CD4-positive, alpha-beta T cell treated with Interferon gamma for 1 hour (primary cell): ENCODE measurements at regions not wholly inside any gene's neighbourhood (a gene's known extent, or its start where the extent isn't known, plus 50 kb on each side); places are given as distances from the start of the nearest gene placed in this dataset.
"Not testable (repeated sequence)": the region's sequence is repeated elsewhere in the genome, so short reads cannot be mapped to it uniquely, and the experiment has no call there.

Experiments used
- DNase-seq: peaks from one replicate; pipeline ENCODE4 v3.0.0-alpha.2; 2020

DNA sequence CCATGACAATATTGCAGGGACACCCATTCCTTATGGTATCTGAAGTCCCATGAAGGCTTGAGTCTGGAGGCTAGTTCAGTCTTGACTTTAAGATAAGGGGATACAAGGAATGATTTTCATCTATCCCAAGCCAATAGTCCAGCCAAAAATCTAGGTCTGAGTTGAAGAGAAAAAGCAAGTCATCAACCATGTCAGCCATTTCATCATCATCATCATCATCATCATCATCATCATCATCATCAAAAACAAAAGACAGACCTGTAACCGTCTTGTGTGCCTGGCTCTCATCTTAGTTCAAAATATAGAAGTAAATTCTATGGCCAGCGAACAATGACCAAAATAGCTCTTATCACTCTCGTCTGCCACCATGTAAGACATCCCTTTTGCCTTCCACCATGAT lies 59.5 kb upstream of the FAM90A26 start:
- DNase-seq = not testable (repeated sequence)

DNA sequence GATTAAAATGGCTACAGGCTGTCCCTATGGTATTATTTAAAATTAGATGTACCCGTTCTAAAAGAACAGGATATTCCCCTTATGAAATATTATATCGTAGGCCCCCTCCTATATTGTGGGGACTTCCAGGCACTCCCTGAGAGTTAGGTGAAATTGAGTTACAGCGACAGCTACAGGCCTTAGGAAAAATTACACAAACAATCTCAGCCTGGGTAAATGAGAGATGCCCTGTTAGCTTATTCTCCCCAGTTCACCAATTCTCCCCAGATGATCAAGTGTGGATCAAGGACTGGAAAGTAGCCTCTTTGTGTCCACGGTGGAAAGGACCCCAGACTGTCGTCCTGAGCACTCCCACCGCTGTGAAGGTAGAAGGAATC lies 67.1 kb upstream of the FAM90A26 start:
- not testable (repeated sequence) for DNase-seq

DNA sequence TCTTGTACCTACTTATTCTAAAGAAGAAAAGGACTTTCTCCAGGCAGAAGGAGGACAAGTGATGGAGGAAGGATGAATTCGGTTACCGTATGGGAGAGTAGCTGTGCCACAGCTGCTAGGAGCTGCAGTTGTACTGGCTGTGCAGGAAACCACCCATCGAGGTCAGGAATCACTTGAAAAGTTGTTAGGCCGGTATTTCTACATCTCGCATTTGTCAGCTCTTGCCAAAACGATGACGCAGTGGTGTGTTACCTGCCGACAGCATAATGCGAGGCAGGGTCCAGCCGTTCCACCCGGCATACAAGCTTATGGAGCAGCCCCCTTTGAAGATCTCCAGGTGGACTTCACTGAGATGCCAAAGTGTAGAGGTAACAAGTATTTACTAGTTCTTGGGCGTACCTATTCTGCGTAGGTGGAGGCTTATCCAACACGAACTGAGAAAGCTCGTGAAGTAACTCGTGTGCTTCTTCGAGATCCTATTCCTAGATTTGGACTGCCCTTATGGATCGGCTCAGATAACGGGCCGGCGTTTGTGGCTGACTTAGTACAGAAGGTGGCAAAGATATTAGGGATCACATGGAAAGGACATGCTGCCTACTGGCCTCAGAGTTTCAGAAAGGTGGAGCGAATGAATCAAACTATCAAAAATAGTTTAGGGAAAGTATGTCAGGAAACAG lies 67.6 kb upstream of the FAM90A26 start:
- DNase-seq = not testable (repeated sequence)

DNA sequence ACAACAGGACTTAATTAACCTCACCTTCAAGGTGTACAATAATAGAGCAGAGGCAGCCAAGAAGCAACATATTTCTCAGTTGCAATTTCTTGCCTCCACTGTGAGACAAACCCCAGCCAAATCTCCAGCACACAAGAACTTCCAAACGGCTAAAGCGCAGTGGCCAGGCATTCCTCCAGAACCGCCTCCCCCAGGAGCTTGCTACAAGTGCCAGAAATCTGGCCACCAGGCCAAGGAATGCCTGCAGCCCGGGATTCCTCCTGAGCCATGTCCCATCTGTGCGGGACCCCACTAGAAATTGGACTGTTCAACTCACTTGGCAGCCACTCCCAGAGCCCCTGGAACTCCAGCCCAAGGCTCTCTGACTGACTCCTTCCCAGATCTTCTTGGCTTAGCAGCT lies 73.9 kb upstream of the FAM90A26 start:
- not testable (repeated sequence) for DNase-seq

DNA sequence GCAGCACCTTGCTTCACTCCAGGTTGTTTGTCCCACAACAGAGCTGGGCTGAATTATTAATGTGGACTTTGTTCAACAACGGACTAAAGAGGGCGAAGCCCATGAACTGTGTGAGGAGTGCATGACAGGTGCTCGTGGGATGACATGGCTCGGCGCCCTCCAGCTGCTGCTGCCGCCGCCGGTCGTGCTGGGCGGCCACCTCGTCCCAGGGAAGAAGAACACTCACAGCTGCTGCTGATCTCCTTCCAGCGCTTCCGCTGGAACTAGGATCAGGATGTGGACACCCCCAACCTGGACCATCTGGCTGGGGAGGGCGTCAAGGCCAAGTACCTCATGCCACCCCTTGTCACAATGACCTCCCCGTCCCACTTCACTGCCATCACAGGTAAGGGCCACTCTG lies 91.4 kb upstream of the FAM90A26 start:
- DNase-seq = not testable (repeated sequence)

DNA sequence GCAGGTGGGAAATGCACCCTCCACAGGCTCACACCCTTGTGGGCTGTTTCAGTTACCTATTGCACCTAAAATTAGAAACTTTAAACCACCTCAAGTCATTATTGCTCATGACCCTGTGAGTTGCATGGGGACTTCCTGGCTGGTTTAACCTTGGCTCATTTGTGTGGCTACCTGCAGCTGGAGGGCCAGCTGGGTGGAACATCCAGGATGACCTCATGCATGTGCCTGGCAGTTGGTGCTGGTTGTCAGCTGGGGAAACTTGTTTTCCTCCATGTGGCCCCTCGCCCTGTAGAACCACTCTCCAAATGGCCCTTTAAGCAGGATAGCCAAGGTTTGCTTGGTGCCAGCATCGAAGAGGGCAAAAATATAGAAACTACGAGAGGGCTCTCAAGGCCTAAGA lies 93.2 kb upstream of the FAM90A26 start:
- DNase-seq = not testable (repeated sequence)

DNA sequence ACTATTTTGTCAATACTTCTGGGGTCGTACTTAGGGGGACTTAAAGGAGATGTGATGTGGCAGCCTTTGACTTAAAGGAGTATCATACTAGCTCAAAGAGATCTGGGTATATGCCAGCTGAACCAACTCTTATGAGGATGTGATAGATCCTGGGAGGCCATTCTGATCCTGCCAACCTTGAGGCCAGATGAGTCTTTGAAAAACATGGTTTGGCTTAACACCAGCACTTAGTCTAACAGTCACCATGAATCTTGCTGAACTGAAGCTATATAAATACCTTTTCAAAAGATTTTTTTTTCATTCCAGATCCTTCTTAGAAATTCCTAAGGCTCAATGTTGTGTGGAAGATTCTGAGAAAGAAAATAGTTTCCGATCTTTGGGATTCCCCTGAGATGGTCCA lies 93.7 kb upstream of the FAM90A26 start:
- DNase-seq = not testable (repeated sequence)

DNA sequence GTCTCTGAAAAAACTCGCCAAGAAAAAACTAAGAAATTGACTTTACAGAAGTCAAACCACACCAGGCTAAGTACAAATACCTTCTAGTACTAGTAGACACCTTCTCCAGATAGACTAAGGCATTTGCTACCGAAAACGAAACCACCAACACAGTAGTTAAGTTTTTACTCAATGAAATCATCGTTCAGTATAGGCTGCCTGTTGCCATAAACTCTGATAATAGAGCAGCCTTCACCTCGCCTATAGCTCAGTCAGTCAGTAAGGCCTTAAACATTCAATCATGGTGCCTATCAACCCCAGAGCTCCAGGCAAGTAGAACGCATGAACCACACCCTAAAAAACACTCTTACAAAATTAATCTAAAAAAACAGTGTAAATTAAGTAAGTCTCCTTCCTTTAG lies 96.8 kb upstream of the FAM90A26 start:
- DNase-seq = not testable (repeated sequence)

DNA sequence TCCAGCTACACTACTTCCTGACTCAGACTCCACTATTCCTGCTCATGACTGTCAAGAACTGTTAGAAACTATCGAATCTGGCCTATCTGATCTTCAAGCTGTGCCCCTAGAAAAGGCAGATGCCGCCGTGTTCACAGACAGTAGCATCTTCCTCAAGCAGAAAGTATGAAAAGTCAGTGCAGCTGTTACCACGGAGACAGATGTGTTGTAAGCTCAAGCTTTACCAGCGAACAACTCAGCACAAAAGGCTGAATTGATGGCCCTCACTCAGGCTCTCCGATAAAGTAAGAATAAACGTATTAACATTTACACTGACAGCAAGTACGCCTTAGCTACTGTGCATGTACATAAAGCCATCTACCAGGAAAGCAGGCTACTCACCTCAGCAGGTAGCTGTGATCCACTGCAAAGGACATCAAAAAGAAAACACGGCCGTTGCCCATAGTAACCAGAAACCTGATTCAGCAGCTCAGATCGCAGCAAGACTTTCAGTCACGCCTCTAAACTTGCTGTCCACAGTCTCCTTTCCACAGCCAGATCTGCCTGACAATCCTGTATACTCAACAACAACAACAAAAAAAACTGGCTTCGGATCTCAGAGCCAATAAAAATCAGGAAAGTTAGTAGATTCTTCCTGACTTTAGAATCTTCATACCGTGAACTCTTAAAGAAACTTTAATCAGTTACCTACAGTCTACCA lies 97.5 kb upstream of the FAM90A26 start:
- DNase-seq = not testable (repeated sequence)

DNA sequence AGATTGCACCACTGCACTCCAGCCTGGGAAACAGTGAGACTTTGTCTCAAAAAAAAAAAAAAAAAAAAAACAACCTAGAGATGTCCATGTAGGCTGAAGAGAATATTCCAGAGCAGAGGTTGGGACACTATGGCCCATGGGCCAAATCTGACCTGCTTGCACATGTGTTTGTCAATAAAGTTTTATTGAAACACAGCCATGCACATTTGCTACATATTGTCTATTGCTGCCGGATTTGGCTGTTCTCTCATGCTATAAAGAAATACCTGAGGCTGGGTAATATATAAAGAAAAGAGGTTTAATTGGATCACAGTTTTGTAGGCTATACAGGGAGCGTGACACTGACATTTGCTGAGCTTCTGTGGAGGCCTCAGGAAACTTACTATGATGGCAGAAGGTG lies 102.3 kb upstream of the FAM90A26 start:
- DNase-seq = not testable (repeated sequence)

DNA sequence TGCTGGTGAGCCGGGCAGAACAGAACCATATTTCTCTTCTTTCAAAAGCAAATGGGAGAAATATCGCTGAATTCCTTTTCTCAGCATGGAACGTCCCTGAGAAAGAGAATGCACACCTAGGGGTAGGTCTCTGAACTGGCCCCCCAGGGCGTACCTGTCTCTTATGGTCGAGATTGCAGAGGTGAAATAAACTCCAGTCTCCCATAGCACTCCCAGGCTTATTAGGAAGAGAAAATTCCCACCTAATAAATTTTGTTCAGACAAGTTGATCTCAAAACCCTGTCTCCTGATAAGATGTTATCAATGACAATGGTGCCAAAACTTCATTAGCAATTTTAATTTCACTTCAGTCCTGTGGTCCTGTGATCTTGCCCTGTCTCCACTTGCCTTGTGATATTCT lies 106.6 kb upstream of the FAM90A26 start:
- not testable (repeated sequence) for DNase-seq

DNA sequence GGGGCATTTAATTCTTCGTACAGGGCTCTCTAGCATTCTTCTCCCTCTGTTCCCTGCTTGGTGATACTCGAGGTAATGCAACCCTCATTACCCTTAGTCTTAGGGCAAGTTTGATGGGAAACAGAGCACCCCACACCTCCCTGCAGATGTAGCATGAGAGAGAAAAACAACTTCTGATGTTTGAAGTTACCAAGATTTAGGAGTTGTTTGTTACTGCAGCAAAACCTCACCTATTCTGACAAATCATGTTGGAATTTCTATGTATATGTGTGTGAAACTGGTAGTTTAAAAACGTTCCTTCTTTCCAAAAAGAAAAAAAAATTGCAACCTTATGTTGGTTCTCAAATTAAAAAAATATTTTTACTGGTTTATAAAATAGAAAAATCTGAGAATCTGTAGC lies 145.3 kb upstream of the FAM90A26 start:
- not testable (repeated sequence) for DNase-seq

DNA sequence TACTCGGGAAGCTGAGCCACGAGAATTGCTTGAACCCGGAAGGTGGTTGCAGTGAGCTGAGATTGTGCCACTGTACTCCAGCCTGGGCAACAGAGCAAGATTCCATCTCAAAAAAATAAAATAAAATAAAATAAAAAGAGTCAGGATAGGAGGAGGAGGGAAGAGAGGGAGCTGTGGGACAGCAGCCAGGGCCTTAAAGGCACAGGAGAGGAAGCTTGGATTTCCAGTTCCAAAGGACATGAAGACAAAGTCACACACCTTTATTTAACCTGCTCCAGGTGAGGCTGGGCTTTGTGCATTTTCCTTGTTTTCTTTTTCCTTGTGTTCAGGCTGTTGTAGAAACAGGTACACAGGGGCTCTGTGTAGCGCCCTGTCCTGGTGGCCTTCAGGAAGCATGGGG lies 138.2 kb upstream of the HMX1 start:
- not testable (repeated sequence) for DNase-seq

DNA sequence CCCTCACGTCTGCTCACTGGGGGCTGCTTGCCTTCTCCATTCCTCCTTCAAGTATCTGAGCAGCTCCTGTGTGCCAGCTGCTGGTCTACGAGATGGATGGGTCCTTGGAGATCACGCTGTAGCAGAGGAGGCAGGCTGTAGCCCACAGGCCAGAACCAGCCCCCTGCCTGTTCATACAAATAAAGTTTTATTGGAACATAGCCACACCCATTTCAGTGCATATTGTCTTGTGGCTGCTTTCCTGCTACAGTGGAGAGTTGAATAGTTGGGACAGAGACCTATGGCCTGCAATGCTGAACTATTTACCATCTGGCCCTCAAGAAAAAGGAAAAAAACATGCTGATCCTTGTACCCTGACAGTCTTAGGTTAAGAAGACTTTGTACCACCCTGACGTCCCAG lies 136.8 kb upstream of the HMX1 start:
- DNase-seq = not testable (repeated sequence)

DNA sequence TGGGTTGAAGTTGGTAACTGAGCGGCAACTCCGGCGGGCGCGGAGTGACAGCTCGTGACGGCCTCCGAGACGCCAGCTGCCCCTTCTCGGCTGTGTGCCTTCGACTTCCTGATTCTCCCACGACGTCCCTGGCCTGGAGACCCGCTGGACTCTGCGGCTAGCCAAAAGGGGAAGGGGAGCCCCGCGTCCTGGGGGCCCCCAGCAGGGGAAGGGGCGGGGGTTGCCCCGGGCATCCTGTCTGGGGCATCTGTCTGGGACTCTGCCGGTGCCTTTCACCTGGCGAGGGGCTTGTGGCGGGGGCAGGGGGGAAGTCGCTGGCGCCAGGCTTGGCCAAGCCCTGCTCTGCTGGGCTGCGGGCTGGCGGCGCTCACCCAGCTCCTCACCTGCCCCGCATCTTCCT lies 129.5 kb upstream of the HMX1 start:
- not testable (repeated sequence) for DNase-seq

DNA sequence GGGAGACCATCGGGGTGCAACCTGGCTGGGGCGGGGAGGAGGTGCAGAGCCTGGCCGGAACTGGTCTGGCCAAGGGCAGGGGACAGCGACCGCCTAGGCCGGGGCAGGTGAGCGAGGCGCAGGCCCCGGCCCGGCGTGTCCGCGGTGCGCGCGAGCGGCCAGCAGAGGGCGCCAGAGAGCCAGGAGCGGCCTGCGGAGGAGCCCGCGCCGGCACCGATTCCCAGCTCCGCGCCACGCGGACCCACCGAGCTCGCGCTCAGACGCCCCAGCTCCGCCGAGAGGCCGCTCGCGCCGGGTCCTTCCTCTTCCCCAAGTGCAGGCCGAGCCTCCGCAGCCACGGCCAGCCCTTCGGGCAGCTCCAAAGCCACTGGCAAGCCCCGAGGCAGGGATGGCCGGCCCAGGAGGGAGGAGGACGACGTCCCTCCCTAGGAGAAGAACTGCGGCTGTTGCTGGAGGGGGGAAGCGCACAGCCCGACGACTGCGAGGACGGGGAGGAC lies 128.9 kb upstream of the HMX1 start:
- DNase-seq = peak; percentile 23

DNA sequence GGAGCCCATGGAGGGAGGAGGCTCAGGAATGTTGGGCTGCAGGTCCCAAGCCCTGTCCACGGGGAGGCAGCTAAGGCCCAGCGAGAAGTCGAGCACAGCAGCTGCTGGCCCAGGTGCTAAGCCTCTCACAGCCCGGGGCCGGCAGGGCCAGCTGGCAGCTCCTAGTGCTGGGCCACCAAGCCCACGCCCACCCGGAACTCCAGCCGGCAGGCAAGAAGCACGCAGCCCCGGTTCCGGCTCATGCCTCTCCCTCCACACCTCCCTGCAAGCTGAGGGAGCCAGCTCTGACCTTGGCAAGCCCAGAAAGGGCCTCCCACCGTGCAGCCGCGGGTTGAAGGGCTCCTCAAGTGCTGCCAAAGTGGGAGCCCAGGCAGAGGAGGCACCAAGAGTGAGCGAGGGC lies 121.3 kb upstream of the HMX1 start:
- not testable (repeated sequence) for DNase-seq

DNA sequence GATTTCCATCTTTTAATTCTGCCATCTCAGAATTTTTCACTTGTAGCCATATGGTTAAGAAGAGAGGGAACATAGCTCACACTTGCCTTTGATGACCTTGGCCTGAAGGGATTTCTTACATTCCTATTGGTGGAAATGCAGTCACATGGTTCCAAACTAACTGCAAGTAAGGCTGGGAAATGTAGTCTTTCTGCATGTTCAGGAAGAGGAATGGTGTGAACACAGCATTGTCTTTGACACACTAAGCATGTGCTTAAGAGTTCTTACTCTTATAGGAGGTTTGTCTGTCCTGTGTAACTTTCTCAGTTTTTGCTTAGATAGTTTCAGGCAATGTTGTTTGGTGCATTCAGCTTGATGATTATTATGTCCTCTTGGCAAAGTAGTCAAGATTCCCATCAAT lies 119.8 kb upstream of the HMX1 start:
- DNase-seq = not testable (repeated sequence)

DNA sequence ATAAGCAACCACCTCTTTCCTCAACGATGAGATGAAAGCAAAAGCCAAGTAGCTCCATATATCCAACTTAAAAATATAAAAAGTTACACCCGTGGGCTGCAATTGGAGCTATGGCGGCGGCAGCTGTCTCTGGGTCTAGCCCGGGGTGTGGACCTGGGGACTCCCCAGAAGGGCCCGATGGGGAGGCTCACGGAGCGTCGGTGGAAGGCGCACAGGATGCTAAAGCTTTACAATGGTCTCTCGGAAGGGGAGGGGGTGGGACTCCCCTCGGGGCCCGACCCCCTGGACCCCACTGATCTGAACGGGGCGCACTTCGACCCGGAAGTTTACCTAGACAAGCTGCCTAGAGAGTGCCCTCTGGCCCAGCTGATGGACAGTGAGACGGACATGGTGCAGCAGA lies 118.7 kb upstream of the HMX1 start:
- DNase-seq = not testable (repeated sequence)

DNA sequence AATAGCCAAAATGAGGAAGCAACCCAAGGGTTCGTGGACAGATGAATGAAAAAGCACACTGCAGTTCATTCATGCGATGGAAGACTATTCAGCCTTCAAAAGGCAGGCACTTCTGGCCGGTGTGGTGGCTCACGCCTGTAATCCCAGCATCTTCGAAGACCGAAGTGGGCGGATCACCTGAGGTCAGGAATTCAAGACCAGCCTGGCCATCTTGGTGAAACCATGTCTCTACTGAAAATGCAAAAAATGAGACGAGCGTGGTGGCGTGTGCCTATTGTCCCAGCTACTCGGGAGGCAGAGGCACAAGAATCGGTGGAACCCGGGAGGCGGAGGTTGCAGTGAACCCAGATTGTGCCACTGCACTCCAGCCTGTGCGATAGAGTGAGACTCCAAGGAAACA lies 114.1 kb upstream of the HMX1 start:
- DNase-seq = not testable (repeated sequence)

DNA sequence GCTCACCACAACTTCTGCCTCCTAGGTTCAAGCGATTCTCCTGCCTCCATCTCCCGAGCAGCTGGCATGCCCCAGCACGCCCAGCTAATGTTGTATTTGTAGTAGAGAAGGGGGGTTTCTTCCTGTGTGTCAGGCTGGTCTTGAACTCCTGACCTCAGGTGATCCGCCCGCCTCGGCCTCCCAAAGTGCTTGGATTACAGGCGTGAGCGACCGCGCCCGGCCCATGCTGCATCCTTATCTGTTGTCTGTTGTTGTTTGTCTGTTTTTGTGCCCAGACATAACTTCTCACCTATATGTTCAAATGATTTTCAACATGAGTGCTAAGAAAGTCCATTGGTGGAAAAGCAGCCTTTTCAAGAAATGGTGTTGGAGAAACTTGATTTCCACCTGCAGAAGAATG lies 113.0 kb upstream of the HMX1 start:
- DNase-seq = not testable (repeated sequence)

DNA sequence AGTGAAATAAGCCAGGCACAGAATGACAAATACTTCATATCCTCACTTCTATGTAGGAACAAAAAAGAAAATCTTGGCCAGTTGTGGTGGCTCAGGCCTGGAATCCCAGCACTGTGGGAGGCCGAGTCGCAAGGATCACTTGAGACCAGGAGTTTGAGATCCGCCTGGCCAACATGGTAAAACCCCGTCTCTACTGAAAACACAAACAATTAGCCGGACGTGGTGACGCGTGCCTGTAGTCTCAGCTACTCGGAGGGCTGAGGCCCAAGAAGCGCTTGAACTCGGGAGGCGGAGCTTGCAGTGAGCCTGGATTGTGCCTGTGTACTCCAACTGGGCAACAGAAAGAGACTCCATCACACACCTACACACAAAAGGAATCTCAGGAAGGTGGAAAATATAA lies 112.3 kb upstream of the HMX1 start:
- DNase-seq = not testable (repeated sequence)

DNA sequence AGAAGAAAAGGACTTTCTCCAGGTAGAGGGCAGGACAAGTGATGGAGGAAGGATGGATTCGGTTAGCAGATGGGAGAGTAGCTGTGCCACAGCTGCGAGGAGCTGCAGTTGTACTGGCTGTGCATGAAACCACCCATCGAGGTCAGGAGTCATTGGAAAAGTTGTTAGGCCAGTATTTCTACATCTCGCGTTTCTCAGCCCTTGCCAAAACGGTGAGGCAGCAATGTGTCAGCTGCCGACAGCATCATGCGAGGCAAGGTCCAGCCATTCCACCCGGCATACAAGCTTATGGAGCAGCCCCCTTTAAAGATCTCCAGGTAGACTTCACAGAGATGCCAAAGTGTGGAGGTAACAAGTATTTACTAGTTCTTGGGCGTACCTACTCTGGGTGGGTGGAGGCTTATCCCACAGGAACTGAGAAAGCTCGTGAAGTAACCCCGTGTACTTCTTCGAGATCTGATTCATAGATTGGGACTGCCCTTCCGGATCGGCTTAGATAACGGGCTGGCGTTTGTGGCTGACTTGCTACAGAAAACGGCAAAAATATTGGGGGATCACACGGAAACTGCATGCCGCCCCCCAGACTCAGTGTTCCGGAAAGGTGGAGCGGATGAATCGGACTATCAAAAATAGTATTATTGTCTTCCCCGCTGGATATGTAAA lies 105.0 kb upstream of the HMX1 start:
- not testable (repeated sequence) for DNase-seq

DNA sequence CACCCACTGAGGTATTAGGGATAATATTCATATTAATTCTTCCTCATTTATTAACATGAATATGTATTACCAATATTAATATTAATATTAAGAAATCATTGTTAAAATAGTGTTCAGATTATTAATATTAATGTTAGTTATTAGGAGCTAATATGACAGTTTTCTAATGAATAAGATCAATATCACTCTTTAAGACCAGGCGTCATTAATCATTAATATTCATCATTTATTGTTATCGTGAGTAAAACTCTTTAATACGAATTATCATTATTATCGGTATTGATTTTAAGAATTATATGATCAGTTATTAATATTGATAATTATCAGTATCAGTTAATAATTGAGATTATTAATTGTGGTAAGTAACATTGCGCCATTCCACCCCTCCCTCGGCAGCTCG lies 101.0 kb upstream of the HMX1 start:
- not testable (repeated sequence) for DNase-seq
